ENCODE measurements at regions not wholly inside any gene's neighbourhood (a gene's known extent, or its start where the extent isn't known, plus 50 kb on each side); places are given as distances from the start of the nearest gene placed in this dataset.

DNA sequence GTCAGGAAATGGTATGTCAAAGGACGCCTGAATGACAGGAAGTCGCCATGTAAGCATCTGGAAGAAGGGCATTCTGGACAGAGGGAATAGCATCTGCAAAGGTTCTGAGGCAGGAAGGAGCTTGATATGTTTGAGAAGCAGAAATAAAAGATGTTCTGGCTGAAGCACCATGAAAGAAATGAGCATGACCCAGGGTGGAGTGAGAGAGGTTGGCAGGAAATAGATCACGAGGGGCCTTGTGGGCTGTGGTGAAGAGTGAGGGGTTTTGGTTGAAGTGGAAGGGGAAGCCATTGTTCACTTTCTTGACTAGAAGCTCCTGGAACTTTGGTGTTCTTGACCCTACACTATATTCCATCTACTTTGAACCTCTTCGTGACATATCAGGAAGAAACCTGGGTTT, 99.4 kb upstream of the PARP11 start:
- DNase-seq, result peak; percentile 80
- H3K4me3 Mint-ChIP-seq, result peak overlapping the region; percentile 40

DNA sequence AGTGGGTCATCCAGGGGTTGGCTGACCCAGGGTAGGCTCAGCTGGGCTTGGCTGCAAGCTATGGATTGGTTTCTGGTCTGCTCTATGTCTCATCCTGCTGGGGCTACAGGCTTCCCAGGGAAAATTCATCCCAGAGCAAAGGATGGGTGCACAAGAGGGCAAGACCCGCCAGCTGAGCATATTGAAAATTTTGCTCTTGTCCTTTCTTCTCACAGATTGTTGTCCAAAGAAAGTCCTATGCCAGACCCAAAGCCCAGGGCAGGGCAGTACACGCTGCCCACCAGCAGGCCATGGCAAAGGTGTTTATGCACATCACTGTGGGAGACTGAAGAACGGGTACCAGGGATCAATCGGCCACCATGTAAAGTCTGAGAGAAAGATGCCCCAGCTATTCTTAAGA, 95.3 kb upstream of the PARP11 start:
- H3K27ac Mint-ChIP-seq, result no peak overlapping the region
- DNase-seq, result no peak
- H3K27me3 Mint-ChIP-seq, result peaks cover 1% of the 10 kb centered on the region
- H3K36me3 Mint-ChIP-seq (ENCODE audit: low read depth), result peaks cover 2% of the 10 kb centered on the region
- H3K9me3 Mint-ChIP-seq, result no peaks in the 10 kb centered on the region
- no peak overlapping the region for H3K4me3 Mint-ChIP-seq
- peaks cover 14% of the 10 kb centered on the region for H3K4me1 Mint-ChIP-seq
- intact Hi-C loops (cut with micrococcal nuclease), result no loop called here

More for the DNA sequence above, 99.4 kb upstream of the PARP11 start:
- intact Hi-C loops (cut with micrococcal nuclease), result loop anchor here (1.0 to 10.0 kb wide), 6 partner anchors 9 to 172 kb away; partner anchors contain the start of gene PARP11
- peaks cover 47% of the 10 kb centered on the region for H3K4me1 Mint-ChIP-seq
- H3K27me3 Mint-ChIP-seq, result peaks cover 1% of the 10 kb centered on the region
- no peaks in the 10 kb centered on the region for H3K9me3 Mint-ChIP-seq
- peak overlapping the region; percentile 49 for H3K27ac Mint-ChIP-seq
- H3K36me3 Mint-ChIP-seq (ENCODE audit: low read depth), result peaks cover 2% of the 10 kb centered on the region

DNA sequence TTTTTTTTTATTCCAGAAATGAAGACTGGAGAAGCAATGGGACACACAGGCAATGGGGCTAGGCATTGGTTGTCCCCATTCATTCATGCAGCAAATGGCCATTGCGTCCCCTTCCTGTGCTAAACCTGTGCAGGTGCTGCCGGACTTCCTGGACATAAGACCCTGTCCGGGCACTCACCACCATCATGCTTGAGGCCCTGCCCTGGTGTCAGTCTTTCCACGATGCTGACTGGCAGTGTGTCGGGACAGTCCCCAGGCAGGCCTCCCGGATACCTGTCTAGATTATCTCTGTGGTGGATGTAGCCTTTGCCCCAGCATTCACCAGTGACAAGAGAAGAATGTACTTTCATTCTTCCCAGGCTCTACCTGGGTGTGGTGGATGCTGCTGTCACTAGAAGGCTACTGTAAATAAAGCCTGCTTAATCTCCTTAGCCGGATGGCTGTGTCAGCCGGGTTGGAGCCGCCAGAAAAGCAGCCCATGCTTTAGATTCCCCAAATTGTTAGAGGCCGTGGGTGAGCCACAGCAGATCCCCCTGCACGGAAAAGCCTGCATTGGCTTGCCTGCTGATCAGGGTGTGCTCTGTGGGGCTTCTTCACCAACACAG, 94.5 kb upstream of the PARP11 start:
- intact Hi-C loops (cut with micrococcal nuclease), result no loop called here
- H3K9me3 Mint-ChIP-seq, result no peaks in the 10 kb centered on the region

DNA sequence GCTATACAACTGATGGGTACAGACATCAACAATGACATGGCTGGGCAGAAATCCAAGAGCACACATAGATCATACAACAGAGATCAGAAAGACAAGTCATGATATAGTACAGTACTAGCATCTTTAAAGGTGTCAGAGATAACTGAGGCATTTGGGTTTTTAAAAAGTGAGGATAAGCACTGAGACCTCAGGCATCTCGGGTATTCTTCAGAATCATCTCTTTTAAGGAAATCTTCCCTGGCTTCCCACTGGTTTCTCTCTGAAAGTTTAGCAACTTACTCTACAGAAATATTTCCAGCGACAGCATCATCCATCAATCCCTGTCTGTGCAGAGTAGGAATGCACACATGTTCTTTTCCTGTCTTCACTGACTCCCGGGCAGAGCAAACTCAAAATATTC, 93.2 kb upstream of the PARP11 start:
- intact Hi-C loops (cut with micrococcal nuclease), result no loop called here

More for the DNA sequence above, 94.5 kb upstream of the PARP11 start:
- H3K27me3 Mint-ChIP-seq, result peaks cover 1% of the 10 kb centered on the region
- peaks cover 15% of the 10 kb centered on the region for H3K4me1 Mint-ChIP-seq
- H3K36me3 Mint-ChIP-seq (ENCODE audit: low read depth), result peaks cover 2% of the 10 kb centered on the region
- no peak for DNase-seq
- no peak overlapping the region for H3K27ac Mint-ChIP-seq
- no peak overlapping the region for H3K4me3 Mint-ChIP-seq

DNA sequence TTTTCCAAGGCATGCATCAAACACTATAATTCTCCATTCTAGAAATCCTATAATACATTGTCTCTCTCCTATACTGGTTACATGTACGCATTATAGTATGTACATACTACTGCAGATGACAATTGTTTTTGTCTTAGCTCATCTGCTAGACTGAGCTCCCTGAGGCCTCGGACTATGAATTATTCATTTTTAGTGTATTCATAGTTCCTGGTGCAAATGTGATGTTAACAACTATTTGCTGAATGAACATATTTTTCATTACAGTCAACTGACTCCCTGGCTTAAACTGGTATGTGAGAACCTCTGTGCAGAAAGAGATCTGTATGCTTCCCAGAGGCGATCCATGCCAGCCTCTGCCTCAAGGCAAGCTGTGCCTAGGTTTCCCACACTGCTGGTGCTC, 91.8 kb upstream of the PARP11 start:
- H3K27me3 Mint-ChIP-seq, result peaks cover 1% of the 10 kb centered on the region
- no peak overlapping the region for H3K27ac Mint-ChIP-seq
- no peaks in the 10 kb centered on the region for H3K9me3 Mint-ChIP-seq
- no peak for DNase-seq
- peaks cover 22% of the 10 kb centered on the region for H3K4me1 Mint-ChIP-seq
- H3K4me3 Mint-ChIP-seq, result no peak overlapping the region
- intact Hi-C loops (cut with micrococcal nuclease), result no loop called here
- no peaks in the 10 kb centered on the region for H3K36me3 Mint-ChIP-seq (ENCODE audit: low read depth)

More for the DNA sequence above, 93.2 kb upstream of the PARP11 start:
- DNase-seq, result no peak
- H3K4me3 Mint-ChIP-seq, result no peak overlapping the region
- H3K4me1 Mint-ChIP-seq, result peaks cover 18% of the 10 kb centered on the region
- peaks cover 1% of the 10 kb centered on the region for H3K27me3 Mint-ChIP-seq
- no peaks in the 10 kb centered on the region for H3K36me3 Mint-ChIP-seq (ENCODE audit: low read depth)
- H3K27ac Mint-ChIP-seq, result no peak overlapping the region
- no peaks in the 10 kb centered on the region for H3K9me3 Mint-ChIP-seq

DNA sequence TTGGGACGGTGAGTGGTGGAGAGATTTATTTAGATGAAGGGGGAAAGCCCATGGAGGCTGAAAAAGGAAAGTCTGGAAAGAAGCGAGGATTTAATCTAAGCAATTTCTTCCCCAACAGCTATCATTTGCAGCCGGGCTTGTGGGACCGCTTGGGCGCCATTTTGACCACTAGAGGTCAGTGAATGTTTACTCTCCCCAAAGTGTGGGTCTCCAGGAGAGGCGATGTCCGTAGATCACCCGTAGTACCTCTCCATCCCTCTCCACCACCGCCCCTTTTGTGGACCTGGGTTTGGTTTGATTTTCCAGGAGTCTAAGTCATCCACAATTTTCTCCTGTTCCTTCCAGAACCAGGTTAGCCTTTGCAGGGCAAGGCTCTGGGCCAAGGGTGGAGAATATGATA, 91.2 kb upstream of the PARP11 start:
- DNase-seq, result no peak
- H3K36me3 Mint-ChIP-seq (ENCODE audit: low read depth), result no peaks in the 10 kb centered on the region
- H3K4me1 Mint-ChIP-seq, result peaks cover 22% of the 10 kb centered on the region
- intact Hi-C loops (cut with micrococcal nuclease), result no loop called here
- no peak overlapping the region for H3K4me3 Mint-ChIP-seq
- H3K27me3 Mint-ChIP-seq, result peaks cover 1% of the 10 kb centered on the region
- H3K9me3 Mint-ChIP-seq, result no peaks in the 10 kb centered on the region
- H3K27ac Mint-ChIP-seq, result no peak overlapping the region

DNA sequence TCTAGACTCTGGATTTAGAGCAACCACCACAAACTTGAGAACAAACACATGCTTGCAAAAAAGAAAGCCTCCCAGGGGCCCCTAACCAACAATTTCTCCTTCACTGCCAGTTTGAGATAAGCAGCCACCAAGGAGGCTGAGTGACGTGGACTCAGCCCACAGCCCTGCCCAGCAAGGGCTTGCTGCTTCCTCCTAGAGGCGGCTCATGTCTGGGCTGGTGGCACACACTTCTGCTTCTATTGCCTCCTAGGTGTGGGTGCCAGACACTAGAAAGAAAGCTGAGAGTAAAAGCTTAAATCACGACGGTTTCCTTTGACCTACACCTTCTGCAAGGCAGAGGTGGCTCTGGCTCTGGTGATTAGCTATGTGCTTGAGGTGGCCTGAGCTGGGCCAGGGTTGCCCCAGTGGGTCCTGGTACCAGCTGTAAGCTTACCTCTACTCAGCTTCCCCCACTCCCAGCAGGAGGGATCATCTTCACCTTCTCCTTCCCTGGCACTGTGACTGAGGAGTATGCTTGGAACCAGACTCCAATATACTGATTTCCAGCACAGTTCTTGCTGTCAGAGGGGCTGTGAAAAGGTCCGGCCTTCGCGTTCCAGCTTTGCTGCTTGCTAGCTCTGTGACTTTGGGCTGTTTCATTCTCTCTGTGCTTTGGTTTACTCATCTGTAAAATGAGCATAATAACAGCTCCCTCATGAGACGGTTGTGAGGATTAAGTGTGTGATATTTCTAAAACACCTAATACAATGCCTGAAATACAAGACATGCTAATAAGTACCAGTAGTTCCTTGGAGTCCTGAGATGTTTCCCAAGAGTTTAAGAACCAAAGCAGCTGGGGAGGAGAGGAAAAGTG, 89.7 kb upstream of the PARP11 start:
- Mint-ChIP-seq H3K27me3 (no peaks in the 10 kb centered on the region), H3K9me3 (no peaks in the 10 kb centered on the region), H3K36me3 (ENCODE audit: low read depth) (no peaks in the 10 kb centered on the region), H3K27ac (peak overlapping the region; percentile 17), H3K4me3 (no peak overlapping the region), H3K4me1 (peaks cover 22% of the 10 kb centered on the region)
- peak; percentile 86 for DNase-seq
- intact Hi-C loops (cut with micrococcal nuclease), result loop anchor here (1.0 to 2.0 kb wide), 2 partner anchors 9 to 78 kb away; no protein-coding TSS in a partner anchor

- Mint-ChIP-seq H3K9me3 (peaks cover 6% of the 10 kb centered on the region), H3K4me3 (no peak overlapping the region), H3K4me1 (peaks cover 22% of the 10 kb centered on the region), H3K27ac (no peak overlapping the region), H3K36me3 (ENCODE audit: low read depth) (peaks cover 1% of the 10 kb centered on the region), H3K27me3 (no peaks in the 10 kb centered on the region)
- intact Hi-C loops (cut with micrococcal nuclease), result no loop called here
- DNase-seq, result no peak
Observed at GRCh38 chr12:3961591-3961990, 88.4 kb upstream of the PARP11 start.

DNA sequence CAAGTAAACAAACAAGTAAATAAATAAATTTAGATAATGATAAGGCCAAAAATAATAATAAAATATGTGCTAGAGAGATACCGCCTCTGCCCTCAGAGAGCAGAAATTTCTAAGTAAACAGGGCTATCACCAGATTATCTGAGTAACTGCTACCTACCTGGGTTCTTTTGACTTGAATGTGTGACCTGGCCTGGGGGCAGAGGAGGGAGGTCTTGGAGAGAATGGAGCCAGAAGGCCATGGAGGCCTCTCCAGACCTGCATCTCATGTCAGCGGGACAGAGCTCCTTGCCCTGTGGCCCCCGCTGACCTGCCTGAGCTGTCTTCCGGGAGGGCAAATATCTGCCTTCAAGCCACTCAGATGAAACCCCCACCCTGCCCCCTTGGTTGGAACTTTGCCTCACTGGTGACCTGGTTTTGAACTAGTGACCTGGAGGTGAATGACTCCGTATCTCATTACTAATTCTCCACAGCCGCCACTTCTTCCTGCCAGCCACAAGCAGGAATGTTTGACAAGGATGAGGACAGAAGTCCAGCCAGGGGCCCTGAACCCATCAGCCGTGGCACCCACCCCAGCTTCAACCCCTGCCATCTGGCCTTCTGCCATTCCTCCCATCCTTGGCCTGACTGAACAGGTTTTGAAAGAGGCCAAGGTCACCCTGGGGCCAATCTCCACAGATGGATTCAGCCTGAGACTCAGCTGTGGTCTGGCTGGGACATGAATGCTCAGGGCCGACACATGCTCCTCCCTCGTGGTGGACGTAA, 86.8 kb upstream of the PARP11 start:
- peaks cover 4% of the 10 kb centered on the region for H3K36me3 Mint-ChIP-seq (ENCODE audit: low read depth)
- no peak for DNase-seq
- no peaks in the 10 kb centered on the region for H3K27me3 Mint-ChIP-seq
- H3K4me3 Mint-ChIP-seq, result no peak overlapping the region
- no peak overlapping the region for H3K27ac Mint-ChIP-seq
- peaks cover 23% of the 10 kb centered on the region for H3K4me1 Mint-ChIP-seq
- peaks cover 8% of the 10 kb centered on the region for H3K9me3 Mint-ChIP-seq
- intact Hi-C loops (cut with micrococcal nuclease), result no loop called here

GRCh38 chr12:3958534-3958933, 85.3 kb upstream of the PARP11 start:
- H3K4me1 Mint-ChIP-seq, result peaks cover 24% of the 10 kb centered on the region
- no peak overlapping the region for H3K4me3 Mint-ChIP-seq
- intact Hi-C loops (cut with micrococcal nuclease), result no loop called here
- peaks cover 8% of the 10 kb centered on the region for H3K9me3 Mint-ChIP-seq
- H3K36me3 Mint-ChIP-seq (ENCODE audit: low read depth), result peaks cover 5% of the 10 kb centered on the region
- H3K27me3 Mint-ChIP-seq, result no peaks in the 10 kb centered on the region
- no peak for DNase-seq
- H3K27ac Mint-ChIP-seq, result no peak overlapping the region

- H3K4me3 Mint-ChIP-seq, result peak overlapping the region; percentile 10
- DNase-seq, result no peak
- H3K9me3 Mint-ChIP-seq, result peaks cover 11% of the 10 kb centered on the region
- peak overlapping the region; percentile 59 for H3K27ac Mint-ChIP-seq
- intact Hi-C loops (cut with micrococcal nuclease), result no loop called here
- peaks cover 43% of the 10 kb centered on the region for H3K4me1 Mint-ChIP-seq
- no peaks in the 10 kb centered on the region for H3K27me3 Mint-ChIP-seq
- peaks cover 11% of the 10 kb centered on the region for H3K36me3 Mint-ChIP-seq (ENCODE audit: low read depth)
Observed at GRCh38 chr12:3951380-3952135, 78.4 kb upstream of the PARP11 start.

DNA sequence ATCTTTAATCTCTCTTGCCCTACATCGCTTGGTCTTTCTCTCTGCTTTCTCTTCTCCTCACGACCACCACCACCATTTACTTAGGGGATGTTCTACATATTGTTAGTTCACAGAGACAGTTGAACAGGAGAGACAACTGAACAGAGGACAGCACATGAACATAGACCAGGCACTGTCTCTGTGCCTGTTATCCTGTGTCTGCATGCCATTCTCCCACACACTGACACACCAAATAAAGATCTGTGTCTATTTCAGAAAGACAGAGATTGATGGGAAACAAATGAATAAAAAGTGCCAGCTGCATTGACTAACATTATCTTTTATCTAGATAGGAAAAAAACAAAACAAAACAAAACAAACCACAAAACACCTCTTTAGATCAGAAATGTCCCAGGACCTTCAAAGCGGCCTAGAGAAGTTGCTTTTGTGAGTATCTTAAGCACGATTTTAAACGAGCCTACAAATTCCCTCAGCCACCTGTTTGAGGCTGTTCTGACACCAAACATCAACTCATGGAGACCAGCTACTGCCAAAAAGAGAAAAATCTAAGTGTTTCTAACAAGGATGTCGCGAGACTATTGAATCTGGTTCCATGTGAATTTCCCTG, 77.6 kb upstream of the PARP11 start:
- H3K9me3 Mint-ChIP-seq, result peaks cover 17% of the 10 kb centered on the region
- H3K27ac Mint-ChIP-seq, result peak overlapping the region; percentile 57
- H3K4me1 Mint-ChIP-seq, result peaks cover 43% of the 10 kb centered on the region
- no peak for DNase-seq
- H3K27me3 Mint-ChIP-seq, result no peaks in the 10 kb centered on the region
- peaks cover 11% of the 10 kb centered on the region for H3K36me3 Mint-ChIP-seq (ENCODE audit: low read depth)
- intact Hi-C loops (cut with micrococcal nuclease), result no loop called here
- peak overlapping the region; percentile 23 for H3K4me3 Mint-ChIP-seq

GRCh38 chr12:3947781-3948180, 74.6 kb upstream of the PARP11 start:
- peaks cover 18% of the 10 kb centered on the region for H3K9me3 Mint-ChIP-seq
- peak overlapping the region; percentile 77 for H3K27ac Mint-ChIP-seq
- intact Hi-C loops (cut with micrococcal nuclease), result no loop called here
- peaks cover 10% of the 10 kb centered on the region for H3K27me3 Mint-ChIP-seq
- H3K36me3 Mint-ChIP-seq (ENCODE audit: low read depth), result peaks cover 7% of the 10 kb centered on the region
- no peak for DNase-seq
- peaks cover 39% of the 10 kb centered on the region for H3K4me1 Mint-ChIP-seq
- peak overlapping the region; percentile 58 for H3K4me3 Mint-ChIP-seq
